ENCODE measurements at regions not wholly inside any gene's neighbourhood (a gene's known extent, or its start where the extent isn't known, plus 50 kb on each side); places are given as distances from the start of the nearest gene placed in this dataset.

DNA sequence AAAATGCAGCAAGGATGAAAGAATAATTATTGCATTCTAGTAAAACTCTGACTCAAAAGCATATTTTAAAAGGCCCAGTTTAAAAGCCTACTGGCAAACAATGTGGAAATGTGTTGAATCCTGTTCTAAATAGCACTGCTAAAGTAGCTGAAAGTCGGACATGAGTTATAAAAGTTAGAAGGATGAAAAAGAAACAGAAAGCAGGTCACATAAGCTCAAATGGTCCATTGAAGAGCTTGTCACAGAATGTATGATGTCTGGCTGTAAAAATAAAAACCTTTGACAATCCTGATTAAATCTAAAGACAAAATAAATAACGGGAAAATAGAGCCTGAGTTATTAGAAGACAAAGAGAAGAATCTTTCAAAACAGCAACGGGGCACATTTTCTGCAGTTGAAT is 218.6 kb upstream of the UFL1 start:
- TF ChIP-seq, protein P1, sequence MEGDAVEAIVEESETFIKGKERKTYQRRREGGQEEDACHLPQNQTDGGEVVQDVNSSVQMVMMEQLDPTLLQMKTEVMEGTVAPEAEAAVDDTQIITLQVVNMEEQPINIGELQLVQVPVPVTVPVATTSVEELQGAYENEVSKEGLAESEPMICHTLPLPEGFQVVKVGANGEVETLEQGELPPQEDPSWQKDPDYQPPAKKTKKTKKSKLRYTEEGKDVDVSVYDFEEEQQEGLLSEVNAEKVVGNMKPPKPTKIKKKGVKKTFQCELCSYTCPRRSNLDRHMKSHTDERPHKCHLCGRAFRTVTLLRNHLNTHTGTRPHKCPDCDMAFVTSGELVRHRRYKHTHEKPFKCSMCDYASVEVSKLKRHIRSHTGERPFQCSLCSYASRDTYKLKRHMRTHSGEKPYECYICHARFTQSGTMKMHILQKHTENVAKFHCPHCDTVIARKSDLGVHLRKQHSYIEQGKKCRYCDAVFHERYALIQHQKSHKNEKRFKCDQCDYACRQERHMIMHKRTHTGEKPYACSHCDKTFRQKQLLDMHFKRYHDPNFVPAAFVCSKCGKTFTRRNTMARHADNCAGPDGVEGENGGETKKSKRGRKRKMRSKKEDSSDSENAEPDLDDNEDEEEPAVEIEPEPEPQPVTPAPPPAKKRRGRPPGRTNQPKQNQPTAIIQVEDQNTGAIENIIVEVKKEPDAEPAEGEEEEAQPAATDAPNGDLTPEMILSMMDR (IDR thresholded peaks at IDR 0.05; ENCODE audit: insufficient read depth, low read depth, low read length, missing control alignments): no peak
- DNase-seq (ENCODE audit: low read depth): no peak
- H3K4me3 ChIP-seq (ENCODE audit: low read length): no peak overlapping the region

DNA sequence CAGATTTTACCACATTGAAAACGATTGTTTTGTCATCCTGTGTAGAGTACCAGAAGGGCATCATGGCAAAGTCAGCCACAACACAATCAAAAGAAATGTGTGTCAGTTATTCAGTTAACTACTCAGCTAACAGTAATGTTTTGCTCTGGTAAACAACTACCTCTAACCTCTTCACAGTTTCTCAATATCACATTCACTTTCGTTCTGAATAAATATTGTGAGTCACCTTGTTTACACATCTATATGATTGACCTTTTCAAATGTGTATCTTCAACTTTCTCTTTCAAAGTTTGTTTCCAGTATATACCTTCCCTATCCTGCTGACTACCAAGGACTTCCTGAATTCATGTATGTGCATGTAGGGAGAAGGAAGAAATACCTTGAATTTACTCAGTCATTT is 216.6 kb upstream of the UFL1 start:
- TF ChIP-seq, protein P1 (IDR thresholded peaks at IDR 0.05; ENCODE audit: insufficient read depth, low read depth, low read length, missing control alignments): no peak
- H3K4me3 ChIP-seq (ENCODE audit: low read length): no peak overlapping the region
- DNase-seq (ENCODE audit: low read depth): peak; percentile 49

DNA sequence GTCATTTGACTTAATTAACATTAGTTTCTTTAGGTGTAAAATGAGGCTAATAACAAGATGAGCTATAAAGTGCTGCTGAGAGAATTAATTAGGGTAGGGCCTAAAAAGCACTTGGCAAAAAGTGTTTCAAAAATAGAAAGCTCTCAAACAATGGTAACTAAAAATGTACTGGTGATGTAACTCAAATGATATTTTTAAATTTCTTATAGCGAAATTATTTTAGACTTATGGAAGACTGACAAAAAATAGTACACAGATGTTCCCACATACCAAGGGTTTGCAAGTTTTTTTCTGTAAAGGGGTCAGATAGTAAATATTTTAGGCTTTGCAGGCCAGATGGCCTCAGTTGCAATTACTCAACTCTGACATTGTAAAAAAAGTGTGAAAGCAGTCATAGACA is 190.7 kb upstream of the UFL1 start:
- H3K4me3 ChIP-seq (ENCODE audit: low read length): no peak overlapping the region
- DNase-seq (ENCODE audit: low read depth): no peak
- TF ChIP-seq, protein P1 (IDR thresholded peaks at IDR 0.05; ENCODE audit: insufficient read depth, low read depth, low read length, missing control alignments): no peak

DNA sequence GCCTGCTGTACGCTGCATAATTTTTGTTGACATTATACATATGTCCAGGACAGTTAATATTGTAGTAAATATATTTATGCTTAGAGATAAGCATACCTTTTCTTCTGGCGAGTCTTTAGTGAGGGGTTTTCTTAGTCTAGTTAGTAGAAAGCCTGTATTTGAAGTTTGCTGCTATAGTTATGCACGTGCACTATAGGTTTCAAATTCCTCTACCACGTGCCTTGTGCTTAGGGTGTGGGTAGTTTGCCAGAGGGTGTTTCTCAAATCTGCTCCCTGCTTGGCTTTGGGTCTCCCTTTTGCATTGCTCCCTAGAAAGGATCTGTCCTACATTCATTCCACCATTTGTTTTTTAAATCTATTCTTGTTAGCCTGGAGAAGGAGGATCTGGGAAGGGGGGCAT is 181.4 kb upstream of the UFL1 start:
- no peak for DNase-seq (ENCODE audit: low read depth)
- no peak overlapping the region for H3K4me3 ChIP-seq (ENCODE audit: low read length)
- TF ChIP-seq, protein P1 (IDR thresholded peaks at IDR 0.05; ENCODE audit: insufficient read depth, low read depth, low read length, missing control alignments): no peak

DNA sequence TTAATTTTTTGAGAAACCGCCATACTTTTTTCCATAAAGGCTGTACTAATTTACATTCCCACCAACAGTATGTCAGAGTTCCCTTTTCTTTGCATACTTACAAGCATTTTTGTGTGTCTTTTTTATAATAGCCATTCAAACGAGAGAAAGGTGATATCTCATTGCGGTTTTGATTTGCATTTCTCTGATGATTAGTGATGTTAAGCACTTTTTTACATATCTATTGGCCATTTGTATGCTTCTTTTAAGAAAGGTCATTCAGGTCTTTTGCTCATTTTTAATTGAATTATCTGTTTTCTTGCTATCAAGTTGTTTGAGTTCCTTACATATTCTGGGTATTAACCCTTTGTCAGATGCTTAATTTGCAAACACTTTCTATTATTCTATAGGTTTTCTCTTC is 176.1 kb upstream of the UFL1 start:
- no peak overlapping the region for H3K4me3 ChIP-seq (ENCODE audit: low read length)
- TF ChIP-seq, protein P1 (IDR thresholded peaks at IDR 0.05; ENCODE audit: insufficient read depth, low read depth, low read length, missing control alignments): no peak
- DNase-seq (ENCODE audit: low read depth): no peak

DNA sequence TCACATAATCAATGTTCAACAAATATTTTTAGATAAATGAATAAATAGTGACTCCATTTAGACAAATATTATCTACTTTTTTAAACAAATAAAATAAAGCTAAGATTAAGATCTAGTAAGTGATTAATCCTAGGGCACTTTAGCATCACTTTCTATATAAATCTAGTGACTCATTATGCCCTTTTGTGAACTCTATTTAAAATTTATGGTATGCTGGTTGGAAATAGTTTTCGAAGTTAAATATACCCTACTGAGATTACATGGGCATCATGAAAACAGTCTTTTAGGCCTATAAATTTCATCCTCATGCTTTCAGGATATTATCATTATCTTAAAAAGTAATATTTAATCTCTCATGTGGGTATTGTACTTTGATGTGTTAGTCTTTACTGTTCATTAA is 140.4 kb upstream of the UFL1 start:
- H3K4me3 ChIP-seq (ENCODE audit: low read length): no peak overlapping the region
- TF ChIP-seq, protein P1 (IDR thresholded peaks at IDR 0.05; ENCODE audit: insufficient read depth, low read depth, low read length, missing control alignments): no peak
- no peak for DNase-seq (ENCODE audit: low read depth)

DNA sequence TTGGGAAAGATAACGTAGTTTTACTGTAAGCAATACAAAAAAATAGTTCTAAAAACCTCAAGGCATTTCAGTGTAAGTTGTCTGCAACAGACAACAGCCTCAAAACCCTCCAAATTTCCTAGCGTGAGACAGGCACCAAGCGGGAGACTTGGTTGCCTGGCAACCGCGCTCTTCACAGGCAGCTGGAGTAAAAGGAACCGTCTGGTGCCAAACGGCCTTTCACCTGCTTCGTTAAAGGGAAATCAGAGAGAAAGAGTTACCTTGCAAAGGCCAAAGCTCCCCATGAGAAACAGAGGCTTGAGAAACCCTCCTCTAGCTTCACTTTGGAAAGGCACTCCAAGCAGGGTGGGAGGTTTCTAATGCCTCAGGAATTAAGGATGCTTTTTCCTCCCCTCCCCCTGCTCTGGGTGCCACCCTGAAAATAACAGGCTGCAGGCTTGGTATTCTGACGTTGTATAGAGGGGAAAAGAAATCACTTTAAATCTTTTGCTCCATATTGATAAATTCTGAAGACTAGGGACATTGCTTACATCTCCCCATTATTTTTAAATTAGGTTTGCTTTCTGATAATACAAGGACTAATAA is 129.7 kb upstream of the UFL1 start:
- peak; percentile 6 for DNase-seq (ENCODE audit: low read depth)
- no peak overlapping the region for H3K4me3 ChIP-seq (ENCODE audit: low read length)
- TF ChIP-seq, protein P1 (IDR thresholded peaks at IDR 0.05; ENCODE audit: insufficient read depth, low read depth, low read length, missing control alignments): no peak
